HG03196 (cell line): ENCODE measurements at regions not wholly inside any gene's neighbourhood (a gene's known extent, or its start where the extent isn't known, plus 50 kb on each side); places are given as distances from the start of the nearest gene placed in this dataset.

Source experiments
- ATAC-seq: cut with Tn5 transposase; IDR thresholded peaks from one replicate; pipeline ENCODE4 v1.9.1; 2021; ENCODE audit not compliant: unreplicated experiment

- no peak for ATAC-seq
These were observed 145.2 kb upstream of the BTG1 start for GRCh38 chr12:92290886-92291285.

GRCh38 chr12:92290350-92290695 is 144.7 kb upstream of the BTG1 start:
- ATAC-seq = no peak

GRCh38 chr12:92289629-92290349 is 144.1 kb upstream of the BTG1 start:
- no peak for ATAC-seq

GRCh38 chr12:92288561-92288960 is 142.9 kb upstream of the BTG1 start:
- no peak for ATAC-seq

- ATAC-seq = no peak
These were observed 132.8 kb upstream of the BTG1 start for GRCh38 chr12:92278378-92278828.

- ATAC-seq = no peak
These were observed 132.1 kb upstream of the BTG1 start for GRCh38 chr12:92277795-92278194.

GRCh38 chr12:92276276-92276675 is 130.6 kb upstream of the BTG1 start:
- ATAC-seq = no peak

GRCh38 chr12:92275443-92276154 is 130.0 kb upstream of the BTG1 start:
- no peak for ATAC-seq

- ATAC-seq = no peak
These were observed 127.4 kb upstream of the BTG1 start for GRCh38 chr12:92273076-92273475.

GRCh38 chr12:92272061-92272964 is 126.7 kb upstream of the BTG1 start:
- no peak for ATAC-seq

GRCh38 chr12:92271341-92271740 is 125.7 kb upstream of the BTG1 start:
- no peak for ATAC-seq

GRCh38 chr12:92270521-92270920 is 124.9 kb upstream of the BTG1 start:
- no peak for ATAC-seq

- no peak for ATAC-seq
These were observed 123.3 kb upstream of the BTG1 start for GRCh38 chr12:92268946-92269345.

GRCh38 chr12:92261692-92262091 is 116.0 kb upstream of the BTG1 start:
- no peak for ATAC-seq

GRCh38 chr12:92261071-92261470 is 115.4 kb upstream of the BTG1 start:
- ATAC-seq = no peak

- ATAC-seq = no peak
These were observed 114.1 kb upstream of the BTG1 start for GRCh38 chr12:92259696-92260251.

GRCh38 chr12:92259291-92259690 is 113.6 kb upstream of the BTG1 start:
- no peak for ATAC-seq

- ATAC-seq = no peak
These were observed 111.6 kb upstream of the BTG1 start for GRCh38 chr12:92257261-92257660.

- ATAC-seq = no peak
These were observed 110.1 kb upstream of the BTG1 start for GRCh38 chr12:92255741-92256140.

- no peak for ATAC-seq
These were observed 107.7 kb upstream of the BTG1 start for GRCh38 chr12:92253301-92253700.

- no peak for ATAC-seq
These were observed 103.3 kb upstream of the BTG1 start for GRCh38 chr12:92248977-92249376.
